ENCODE measurements at regions not wholly inside any gene's neighbourhood (a gene's known extent, or its start where the extent isn't known, plus 50 kb on each side); places are given as distances from the start of the nearest gene placed in this dataset.

GRCh38 chr2:236861196-236861875 lies 224.4 kb upstream of the COPS8 start:
- no peak for DNase-seq

- DNase-seq, result no peak
Measured at GRCh38 chr2:236861944-236862343, 223.7 kb upstream of the COPS8 start.

DNA sequence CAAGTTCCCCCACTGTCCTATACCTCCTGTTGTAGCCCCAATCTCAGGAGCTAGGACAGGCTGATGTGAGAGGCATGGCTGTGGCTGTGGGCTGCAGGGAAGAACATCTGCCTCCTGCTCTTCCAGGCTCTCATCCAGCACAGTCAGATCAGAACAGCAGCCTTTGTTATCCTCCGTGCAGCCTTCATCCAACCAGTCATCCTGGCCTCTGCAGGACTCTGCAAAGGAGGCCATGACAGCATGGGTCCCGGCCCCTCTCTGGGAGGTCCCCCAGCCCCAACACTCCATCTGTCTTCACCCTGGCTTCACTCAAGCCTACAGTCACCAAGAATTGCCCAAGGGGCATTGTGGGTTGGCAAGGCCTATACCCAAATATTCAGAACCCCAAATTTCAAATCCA lies 223.2 kb upstream of the COPS8 start:
- no peak for DNase-seq

DNA sequence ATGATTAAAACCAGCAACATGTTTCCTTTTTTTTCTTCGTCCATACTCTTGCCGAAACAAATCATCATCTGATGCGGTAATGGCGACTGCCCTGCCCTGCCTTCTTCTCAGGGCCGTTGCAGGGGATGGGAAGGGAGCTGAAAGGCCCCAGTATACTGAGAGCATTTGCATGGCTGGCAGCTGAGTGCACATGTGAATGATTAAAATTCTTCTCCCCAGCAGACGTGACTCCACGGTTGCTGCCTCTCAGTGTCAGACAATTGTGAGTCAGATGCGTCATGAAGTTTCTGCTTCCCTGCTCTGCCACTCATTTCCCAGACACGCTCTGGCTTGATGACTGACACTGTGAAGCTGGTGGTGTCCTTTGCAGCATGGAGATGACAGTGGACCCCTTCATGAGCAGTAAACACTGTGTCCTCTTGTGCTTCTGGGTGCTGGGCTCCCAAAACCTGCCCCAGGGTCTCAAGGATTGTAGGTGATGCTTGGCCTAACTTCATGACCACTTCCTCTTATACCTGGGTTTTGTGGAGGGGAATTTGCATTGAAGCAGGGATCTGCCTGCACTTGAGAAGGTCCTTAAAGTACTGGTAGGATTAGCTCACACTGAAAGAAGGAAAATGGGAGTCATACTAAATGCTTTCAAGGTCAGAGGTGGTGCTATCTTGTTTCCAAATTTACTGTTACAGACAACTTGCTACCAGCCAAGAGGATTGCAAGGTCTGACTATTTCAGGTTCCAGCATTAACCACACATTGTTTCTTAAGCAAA lies 222.5 kb upstream of the COPS8 start:
- DNase-seq, result no peak

GRCh38 chr2:236863729-236864126 lies 222.0 kb upstream of the COPS8 start:
- DNase-seq, result no peak

GRCh38 chr2:236865052-236865451 lies 220.6 kb upstream of the COPS8 start:
- DNase-seq, result no peak

DNA sequence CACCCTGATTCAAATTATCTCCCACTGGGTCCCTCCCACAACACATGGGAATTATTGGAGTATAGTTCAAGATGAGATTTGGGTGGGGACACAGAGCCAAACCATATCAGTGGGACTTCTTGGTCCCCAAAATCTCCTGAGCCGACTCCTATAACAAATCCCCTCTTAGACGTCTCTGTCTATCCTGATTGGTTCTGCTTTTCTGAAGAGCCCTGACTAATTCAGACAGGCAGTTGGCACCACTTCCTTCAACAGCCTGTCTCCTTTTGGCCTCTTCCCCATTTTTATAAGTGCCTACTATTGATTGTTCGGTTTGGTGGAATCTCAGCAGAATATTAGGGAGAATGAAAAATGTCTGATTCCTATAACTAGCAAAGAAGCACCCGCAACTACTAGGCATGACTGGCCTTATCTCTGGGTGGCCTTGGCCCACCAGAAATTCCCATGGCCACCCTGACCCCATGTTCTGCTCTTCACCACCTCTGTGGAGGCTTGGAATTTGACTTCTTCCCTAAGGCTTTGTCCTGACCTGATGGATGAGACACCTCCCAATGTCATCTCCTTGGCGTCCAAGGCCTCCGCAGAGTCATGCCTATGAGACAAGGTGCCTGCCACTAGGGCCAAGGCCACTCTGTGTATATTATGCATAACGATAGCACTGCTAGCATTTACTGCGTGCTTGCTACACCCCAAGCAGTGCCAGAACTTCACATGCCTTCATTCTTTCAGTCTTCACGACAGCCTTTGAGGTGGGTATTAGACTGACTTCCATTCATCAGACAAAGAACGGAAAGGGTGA lies 218.9 kb upstream of the COPS8 start:
- no peak for DNase-seq

DNA sequence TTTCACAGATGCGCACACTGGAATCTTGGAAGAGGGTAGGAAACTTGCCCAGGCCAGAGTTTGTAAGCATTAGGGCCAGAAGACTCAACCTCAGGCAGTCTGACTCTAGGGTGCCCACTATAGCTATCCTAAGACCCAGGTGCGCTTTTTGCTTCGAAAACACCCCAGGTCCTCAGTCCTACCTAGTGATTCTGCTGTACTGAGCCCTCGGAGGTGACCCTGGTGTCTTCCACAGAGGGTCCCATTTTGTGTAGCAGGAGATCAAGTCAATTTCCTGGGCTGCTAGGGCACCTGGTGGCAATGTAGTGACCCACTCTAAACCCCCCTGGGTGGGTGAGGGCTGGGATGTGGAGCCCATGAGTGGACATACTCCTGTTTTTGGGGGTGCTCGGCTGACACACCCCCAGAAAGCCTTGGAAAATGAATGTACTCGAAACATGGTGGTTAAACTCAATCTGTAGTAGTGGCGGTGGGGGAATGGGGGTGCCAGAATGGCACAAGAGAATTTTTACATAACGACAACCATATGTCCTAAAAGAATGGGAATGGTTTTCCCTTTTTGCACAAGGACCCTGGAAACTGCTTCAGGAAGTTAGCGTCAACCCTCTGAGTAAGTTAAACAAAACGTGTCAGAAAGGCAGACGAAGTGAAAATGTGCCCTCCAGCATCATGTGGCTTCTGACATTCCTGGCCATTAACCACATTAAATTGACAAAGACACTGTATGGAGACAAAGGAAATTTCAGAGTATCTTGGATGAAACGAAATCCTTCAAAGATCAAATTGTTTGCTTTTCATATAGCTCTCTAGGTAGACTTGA lies 218.0 kb upstream of the COPS8 start:
- no peak for DNase-seq

DNA sequence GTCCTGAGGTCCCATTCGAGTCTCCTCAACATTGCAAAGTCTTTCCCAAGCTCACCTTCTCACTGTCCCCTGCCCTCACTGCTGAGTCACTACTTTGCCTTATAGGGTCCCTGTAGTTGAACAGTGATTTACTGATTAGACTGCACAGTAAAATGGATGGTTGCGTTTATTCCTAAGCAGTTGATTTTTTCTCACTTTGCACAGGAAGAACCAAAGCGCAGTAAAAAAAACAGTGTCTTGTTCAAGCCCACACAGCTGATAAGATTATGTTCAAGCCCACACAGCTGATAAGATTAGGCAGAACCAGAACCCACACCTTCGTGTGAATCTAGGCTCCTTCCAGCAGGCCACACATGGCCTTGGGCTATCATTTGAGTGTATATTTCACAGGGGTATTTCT lies 215.3 kb upstream of the COPS8 start:
- DNase-seq, result no peak

DNA sequence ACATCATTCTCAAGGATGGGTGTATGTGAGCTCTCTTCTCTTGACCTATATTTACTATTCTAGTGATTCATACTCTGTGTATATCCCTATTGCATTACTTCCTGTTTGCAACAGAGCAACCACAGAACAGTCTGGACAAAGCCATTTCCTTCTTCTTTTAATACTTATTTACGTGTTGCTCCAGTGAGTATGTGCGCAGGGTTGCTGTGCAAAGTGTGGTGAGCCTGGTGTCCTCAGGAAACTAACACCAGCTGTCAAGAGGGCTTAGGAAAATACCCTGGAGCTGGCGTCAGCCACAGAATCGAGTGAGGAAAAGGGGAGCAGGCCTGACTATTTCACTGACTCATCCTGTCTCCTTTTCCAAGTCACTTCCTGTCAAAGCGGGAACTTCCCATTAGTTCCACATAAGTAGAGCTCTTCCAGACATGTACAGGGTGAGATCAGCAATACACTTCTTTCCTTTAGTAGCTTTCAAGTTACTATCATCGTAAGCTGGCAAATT lies 214.1 kb upstream of the COPS8 start:
- DNase-seq, result peak; percentile 90

- DNase-seq, result no peak
Measured at GRCh38 chr2:236872015-236872414, 213.7 kb upstream of the COPS8 start.

DNA sequence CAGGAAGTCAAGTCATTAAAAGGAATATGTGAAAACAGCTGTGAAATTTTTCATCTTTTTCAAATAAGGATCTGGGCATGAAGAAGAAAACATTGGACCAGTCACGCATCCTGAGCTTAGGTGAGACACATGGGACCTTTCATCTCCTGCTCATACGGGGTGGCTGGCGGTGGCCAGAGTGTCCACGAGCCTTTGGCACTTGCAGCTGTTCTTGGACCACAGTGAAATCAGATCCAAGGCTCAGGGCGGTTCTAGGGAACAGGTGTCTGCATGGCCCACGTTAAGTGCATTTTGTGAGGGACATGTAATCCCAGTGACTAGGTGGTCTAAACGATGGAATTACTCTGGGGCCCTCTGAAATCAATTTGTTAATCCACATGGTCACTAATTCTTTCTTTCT lies 212.7 kb upstream of the COPS8 start:
- DNase-seq, result no peak

DNA sequence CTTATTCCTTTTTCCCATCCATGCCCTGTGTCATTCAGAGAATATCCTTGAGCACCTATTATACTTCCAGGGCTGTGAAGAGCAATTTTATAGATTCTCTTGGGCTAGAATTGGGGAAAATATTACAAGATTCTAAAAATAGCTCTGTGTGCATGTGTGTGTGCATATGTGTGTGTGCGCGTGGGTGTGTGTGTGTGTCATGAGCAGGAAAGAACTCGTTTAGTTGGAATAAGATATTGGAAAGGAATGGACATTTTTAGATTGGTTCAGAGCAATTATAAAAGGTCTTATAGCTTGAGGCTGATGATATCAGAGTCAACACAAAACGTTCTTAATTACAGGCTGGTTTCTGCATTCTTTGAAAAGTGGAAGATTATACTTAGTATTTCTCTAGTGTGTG lies 212.1 kb upstream of the COPS8 start:
- DNase-seq, result no peak

DNA sequence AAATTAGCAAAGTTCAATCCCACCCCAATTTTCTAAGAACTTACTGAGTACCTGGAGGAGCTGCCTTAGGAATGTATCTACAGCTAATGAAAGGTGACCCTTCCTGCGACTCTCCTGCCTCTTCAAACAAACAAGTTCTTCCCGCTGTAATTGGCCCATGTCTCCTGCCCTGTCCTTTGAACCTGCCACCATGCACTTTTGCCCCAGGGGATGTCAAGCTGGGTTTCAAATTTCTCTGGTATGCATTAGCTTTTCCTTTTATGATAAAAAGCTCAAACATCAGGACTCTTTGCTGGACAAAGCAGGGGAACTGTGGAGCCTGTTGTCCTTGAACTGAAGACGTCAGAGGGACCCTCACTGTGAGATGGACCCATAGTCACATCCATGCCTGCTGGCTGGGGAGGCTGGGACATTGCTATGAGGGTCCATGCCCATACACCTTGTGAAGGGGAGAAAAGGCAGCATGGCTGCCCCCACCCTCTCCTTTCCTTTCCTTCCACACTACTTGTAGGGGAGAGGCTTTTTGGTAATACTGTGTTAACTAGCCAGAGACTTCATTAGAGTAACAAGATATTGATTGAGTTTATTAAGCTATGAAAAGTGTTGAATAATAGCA lies 210.7 kb upstream of the COPS8 start:
- no peak for DNase-seq

DNA sequence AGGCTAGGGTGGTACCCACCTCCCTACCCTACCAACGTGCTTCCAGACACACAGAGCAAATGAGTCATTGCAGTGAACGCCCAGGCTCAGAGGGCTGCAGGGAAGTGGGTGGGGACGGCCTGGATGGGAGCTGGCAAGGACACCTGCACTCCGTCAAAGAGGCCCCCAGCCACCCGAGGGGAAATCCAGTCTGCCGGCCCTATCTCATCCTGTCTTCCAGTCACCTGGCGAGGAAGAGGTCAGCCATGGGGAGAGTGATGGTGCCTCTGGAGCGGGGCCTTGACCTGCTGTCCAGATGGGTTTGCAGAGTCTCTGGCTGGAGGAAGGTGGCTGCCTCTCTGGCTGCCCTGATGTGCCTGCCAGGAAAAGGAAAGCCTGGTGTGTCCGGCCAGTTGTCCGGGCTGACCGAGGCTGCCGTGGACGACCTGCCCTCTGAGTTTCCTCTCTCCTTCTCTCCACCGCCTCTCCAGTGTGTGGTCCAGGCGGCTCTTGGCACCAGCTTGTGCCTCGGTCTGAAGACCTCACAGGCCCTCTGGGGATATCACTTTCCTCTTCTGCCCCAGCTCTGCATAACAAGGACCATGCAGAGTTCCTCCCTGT lies 209.7 kb upstream of the COPS8 start:
- peak; percentile 20 for DNase-seq

DNA sequence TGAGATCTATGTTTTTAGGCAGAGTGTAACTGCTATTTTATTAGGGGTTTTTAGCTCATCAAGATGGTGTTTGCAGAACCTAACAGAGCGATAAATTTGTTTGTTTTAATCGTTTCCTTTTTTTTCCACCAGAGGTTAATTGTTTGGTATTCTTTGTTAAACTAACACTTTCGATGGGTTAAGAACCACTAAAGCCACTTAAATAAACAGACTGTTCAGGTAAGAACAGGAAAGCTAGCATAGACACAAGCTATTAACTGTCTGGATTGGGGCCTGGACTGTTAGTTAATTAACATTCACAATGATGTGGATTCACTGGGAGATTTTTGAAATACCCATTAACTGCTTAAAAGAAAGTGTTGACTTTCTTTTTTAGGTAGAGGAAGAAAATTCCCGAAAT lies 209.0 kb upstream of the COPS8 start:
- DNase-seq, result peak; percentile 93

GRCh38 chr2:236877972-236878371 lies 207.7 kb upstream of the COPS8 start:
- no peak for DNase-seq

GRCh38 chr2:236879416-236879963 lies 206.2 kb upstream of the COPS8 start:
- no peak for DNase-seq

GRCh38 chr2:236882074-236882473 lies 203.6 kb upstream of the COPS8 start:
- DNase-seq, result no peak

DNA sequence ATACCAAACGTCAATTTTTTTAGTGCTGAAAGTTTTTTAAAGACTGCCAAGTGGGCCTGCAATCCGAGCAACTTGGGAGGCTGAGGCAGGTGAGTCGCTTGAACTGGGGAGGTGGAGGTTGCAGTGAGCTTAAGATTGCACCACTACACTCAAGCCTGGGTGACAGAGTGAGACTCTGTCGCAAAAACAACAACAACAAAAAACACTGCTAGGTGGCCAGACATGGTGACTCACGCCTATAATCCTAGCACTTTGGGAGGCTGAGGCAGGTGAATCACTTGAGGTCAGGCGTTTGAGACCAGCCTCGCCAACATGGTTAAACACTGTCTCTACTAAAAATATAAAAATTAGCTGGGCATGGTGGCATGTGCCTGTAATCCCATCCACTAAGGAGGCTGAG lies 202.8 kb upstream of the COPS8 start:
- no peak for DNase-seq

DNA sequence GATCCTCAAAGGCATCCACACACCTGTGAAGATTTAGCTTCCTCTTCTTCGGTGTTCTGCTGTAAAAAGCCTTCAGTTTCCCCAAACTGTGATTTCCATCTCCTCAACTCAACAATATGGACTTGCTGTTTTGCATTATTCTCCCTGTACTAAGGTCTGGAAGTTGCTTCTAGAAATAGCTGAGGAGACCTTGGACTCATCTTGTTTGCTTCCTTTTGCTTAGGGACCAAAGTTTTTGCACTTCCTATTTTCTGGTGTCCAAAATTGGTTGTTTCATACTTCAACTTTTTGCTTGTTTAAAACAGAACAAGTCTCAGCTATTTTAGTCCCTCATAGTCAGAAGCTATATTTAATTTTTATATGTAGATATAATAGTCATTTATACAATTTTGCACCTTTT lies 201.9 kb upstream of the COPS8 start:
- DNase-seq, result no peak
